ENCODE measurements at regions not wholly inside any gene's neighbourhood (a gene's known extent, or its start where the extent isn't known, plus 50 kb on each side); places are given as distances from the start of the nearest gene placed in this dataset.

- TF ChIP-seq CTCF (IDR thresholded peaks at IDR 0.05) (no peak), ZFX (IDR thresholded peaks at IDR 0.05; ENCODE audit: borderline replicate concordance) (no peak)
These were observed 244.9 kb downstream of the SP3 start for GRCh38 chr2:173720306-173720705.
